ENCODE measurements at regions not wholly inside any gene's neighbourhood (a gene's known extent, or its start where the extent isn't known, plus 50 kb on each side); places are given as distances from the start of the nearest gene placed in this dataset.
A peak's percentile ranks its signal among the peaks of the same experiment; 100 is the strongest.

GRCh38 chr20:11391591-11391990, 526.1 kb upstream of the BTBD3 start:
- H3K9me3 Mint-ChIP-seq (ENCODE audit: low read depth, unreplicated experiment): no peaks in the 10 kb centered on the region
- no peak overlapping the region for H3K4me3 Mint-ChIP-seq (ENCODE audit: low read depth, unreplicated experiment)
- CTCF ChIA-PET: no interaction called here
- no peak for DNase-seq
- H3K27me3 Mint-ChIP-seq (ENCODE audit: unreplicated experiment): no peaks in the 10 kb centered on the region
- BruUV-seq (replicated peaks): no TSS peak
- no peak overlapping the region for H3K27ac Mint-ChIP-seq (ENCODE audit: unreplicated experiment)
- TF ChIP-seq, protein P1, sequence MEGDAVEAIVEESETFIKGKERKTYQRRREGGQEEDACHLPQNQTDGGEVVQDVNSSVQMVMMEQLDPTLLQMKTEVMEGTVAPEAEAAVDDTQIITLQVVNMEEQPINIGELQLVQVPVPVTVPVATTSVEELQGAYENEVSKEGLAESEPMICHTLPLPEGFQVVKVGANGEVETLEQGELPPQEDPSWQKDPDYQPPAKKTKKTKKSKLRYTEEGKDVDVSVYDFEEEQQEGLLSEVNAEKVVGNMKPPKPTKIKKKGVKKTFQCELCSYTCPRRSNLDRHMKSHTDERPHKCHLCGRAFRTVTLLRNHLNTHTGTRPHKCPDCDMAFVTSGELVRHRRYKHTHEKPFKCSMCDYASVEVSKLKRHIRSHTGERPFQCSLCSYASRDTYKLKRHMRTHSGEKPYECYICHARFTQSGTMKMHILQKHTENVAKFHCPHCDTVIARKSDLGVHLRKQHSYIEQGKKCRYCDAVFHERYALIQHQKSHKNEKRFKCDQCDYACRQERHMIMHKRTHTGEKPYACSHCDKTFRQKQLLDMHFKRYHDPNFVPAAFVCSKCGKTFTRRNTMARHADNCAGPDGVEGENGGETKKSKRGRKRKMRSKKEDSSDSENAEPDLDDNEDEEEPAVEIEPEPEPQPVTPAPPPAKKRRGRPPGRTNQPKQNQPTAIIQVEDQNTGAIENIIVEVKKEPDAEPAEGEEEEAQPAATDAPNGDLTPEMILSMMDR (IDR thresholded peaks at IDR 0.05; ENCODE audit: unreplicated experiment): no peak
- intact Hi-C loops (cut with micrococcal nuclease; ENCODE audit: unreplicated experiment): no loop called here
- no peaks in the 10 kb centered on the region for H3K36me3 Mint-ChIP-seq (ENCODE audit: insufficient read depth, unreplicated experiment)
- H3K4me1 Mint-ChIP-seq (ENCODE audit: low read depth, unreplicated experiment): no peaks in the 10 kb centered on the region

GRCh38 chr20:11394145-11394833, 523.4 kb upstream of the BTBD3 start:
- no peak overlapping the region for H3K4me3 Mint-ChIP-seq (ENCODE audit: low read depth, unreplicated experiment)
- TF ChIP-seq, protein P1 (IDR thresholded peaks at IDR 0.05; ENCODE audit: unreplicated experiment): no peak
- no peak overlapping the region for H3K27ac Mint-ChIP-seq (ENCODE audit: unreplicated experiment)
- no peaks in the 10 kb centered on the region for H3K4me1 Mint-ChIP-seq (ENCODE audit: low read depth, unreplicated experiment)
- H3K27me3 Mint-ChIP-seq (ENCODE audit: unreplicated experiment): no peaks in the 10 kb centered on the region
- H3K9me3 Mint-ChIP-seq (ENCODE audit: low read depth, unreplicated experiment): no peaks in the 10 kb centered on the region
- DNase-seq: no peak
- no TSS peak for BruUV-seq (replicated peaks)
- CTCF ChIA-PET: no interaction called here
- intact Hi-C loops (cut with micrococcal nuclease; ENCODE audit: unreplicated experiment): no loop called here
- H3K36me3 Mint-ChIP-seq (ENCODE audit: insufficient read depth, unreplicated experiment): no peaks in the 10 kb centered on the region

DNA sequence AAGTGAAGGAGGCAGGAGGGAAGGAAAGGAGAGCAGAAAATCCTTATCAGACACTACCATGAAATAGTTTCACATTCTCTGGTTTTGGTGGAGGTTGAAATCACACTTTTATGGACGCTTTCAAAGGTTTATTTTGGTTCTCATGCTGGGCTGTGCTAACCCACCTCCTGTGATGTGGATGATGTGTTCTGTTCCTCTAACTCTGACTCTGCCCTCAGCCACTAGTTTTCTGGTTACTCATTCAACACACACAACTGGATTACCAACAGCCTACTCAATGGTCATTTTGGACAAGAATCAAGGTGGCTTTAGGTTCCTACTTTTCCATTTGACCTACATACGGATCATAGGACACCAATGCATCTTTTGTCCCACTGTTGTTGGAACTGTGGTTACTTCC, 522.1 kb upstream of the BTBD3 start:
- TF ChIP-seq, protein P1 (IDR thresholded peaks at IDR 0.05; ENCODE audit: unreplicated experiment): no peak

DNA sequence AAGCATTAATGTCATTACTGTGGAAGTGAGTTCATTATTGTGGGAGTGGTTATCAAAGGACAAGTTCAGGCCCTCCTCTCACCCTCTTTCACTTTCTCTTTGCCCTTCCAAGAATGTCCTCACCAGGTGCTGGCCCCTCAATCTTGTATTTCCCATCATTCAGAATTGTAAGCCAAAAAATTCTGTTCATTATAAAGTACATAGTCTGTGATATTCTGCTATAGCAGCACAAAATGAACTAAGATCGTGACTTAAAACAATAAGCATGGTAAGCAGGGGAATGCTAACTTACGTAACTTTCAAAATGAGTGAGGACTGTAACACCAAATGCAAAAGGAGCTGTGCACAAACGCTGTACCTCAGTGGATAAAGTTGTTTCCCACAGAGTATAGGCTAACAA, 515.7 kb upstream of the BTBD3 start:
- no peak overlapping the region for H3K27ac Mint-ChIP-seq (ENCODE audit: unreplicated experiment)
- DNase-seq: no peak
- H3K9me3 Mint-ChIP-seq (ENCODE audit: low read depth, unreplicated experiment): no peaks in the 10 kb centered on the region
- peaks cover 12% of the 10 kb centered on the region for H3K4me1 Mint-ChIP-seq (ENCODE audit: low read depth, unreplicated experiment)
- H3K36me3 Mint-ChIP-seq (ENCODE audit: insufficient read depth, unreplicated experiment): no peaks in the 10 kb centered on the region
- TF ChIP-seq, protein P1 (IDR thresholded peaks at IDR 0.05; ENCODE audit: unreplicated experiment): no peak
- CTCF ChIA-PET: interaction anchor here (0.6 kb wide), 1 partner anchor 758 kb away, joined by 3 read pairs; no protein-coding TSS in a partner anchor
- no peaks in the 10 kb centered on the region for H3K27me3 Mint-ChIP-seq (ENCODE audit: unreplicated experiment)
- BruUV-seq (replicated peaks): no TSS peak
- intact Hi-C loops (cut with micrococcal nuclease; ENCODE audit: unreplicated experiment): no loop called here
- peak overlapping the region; percentile 48 for H3K4me3 Mint-ChIP-seq (ENCODE audit: low read depth, unreplicated experiment)

More for the DNA sequence above, 522.1 kb upstream of the BTBD3 start:
- H3K4me3 Mint-ChIP-seq (ENCODE audit: low read depth, unreplicated experiment): no peak overlapping the region
- H3K36me3 Mint-ChIP-seq (ENCODE audit: insufficient read depth, unreplicated experiment): no peaks in the 10 kb centered on the region
- intact Hi-C loops (cut with micrococcal nuclease; ENCODE audit: unreplicated experiment): no loop called here
- no peak for DNase-seq
- no peaks in the 10 kb centered on the region for H3K9me3 Mint-ChIP-seq (ENCODE audit: low read depth, unreplicated experiment)
- CTCF ChIA-PET: no interaction called here
- no peaks in the 10 kb centered on the region for H3K4me1 Mint-ChIP-seq (ENCODE audit: low read depth, unreplicated experiment)
- H3K27me3 Mint-ChIP-seq (ENCODE audit: unreplicated experiment): no peaks in the 10 kb centered on the region
- no peak overlapping the region for H3K27ac Mint-ChIP-seq (ENCODE audit: unreplicated experiment)
- no TSS peak for BruUV-seq (replicated peaks)

Measured in Calu3 (cell line).